ENCODE measurements at regions not wholly inside any gene's neighbourhood (a gene's known extent, or its start where the extent isn't known, plus 50 kb on each side); places are given as distances from the start of the nearest gene placed in this dataset.

- Histone ChIP-seq H3K4me3 (no peak overlapping the region), H3K27ac (no peak overlapping the region)
- no peak for TF ChIP-seq CTCF (IDR thresholded peaks at IDR 0.05)
- DNase-seq (ENCODE audit: low spot score), result no peak
These were observed 188.1 kb downstream of the RFC3 start for GRCh38 chr13:34006011-34006410.

GRCh38 chr13:34011552-34012085 is 193.7 kb downstream of the RFC3 start:
- no peak overlapping the region for H3K27ac ChIP-seq
- no peak for TF ChIP-seq CTCF (IDR thresholded peaks at IDR 0.05)
- no peak for DNase-seq (ENCODE audit: low spot score)
- no peak overlapping the region for H3K4me3 ChIP-seq

GRCh38 chr13:34012382-34012781 is 194.4 kb downstream of the RFC3 start:
- Histone ChIP-seq H3K4me3 (no peak overlapping the region), H3K27ac (no peak overlapping the region)
- DNase-seq (ENCODE audit: low spot score), result no peak
- no peak for TF ChIP-seq CTCF (IDR thresholded peaks at IDR 0.05)

GRCh38 chr13:34013061-34013460 is 195.1 kb downstream of the RFC3 start:
- H3K4me3 ChIP-seq, result no peak overlapping the region
- no peak for DNase-seq (ENCODE audit: low spot score)
- no peak for TF ChIP-seq CTCF (IDR thresholded peaks at IDR 0.05)
- no peak overlapping the region for H3K27ac ChIP-seq

- DNase-seq (ENCODE audit: low spot score), result no peak
- no peak overlapping the region for H3K4me3 ChIP-seq
- no peak for TF ChIP-seq CTCF (IDR thresholded peaks at IDR 0.05)
- H3K27ac ChIP-seq, result no peak overlapping the region
These were observed 199.3 kb downstream of the RFC3 start for GRCh38 chr13:34017231-34017630.

- Histone ChIP-seq H3K27ac (no peak overlapping the region), H3K4me3 (no peak overlapping the region)
- DNase-seq (ENCODE audit: low spot score), result no peak
- no peak for TF ChIP-seq CTCF (IDR thresholded peaks at IDR 0.05)
These were observed 201.9 kb downstream of the RFC3 start for GRCh38 chr13:34019870-34020269.

- DNase-seq (ENCODE audit: low spot score), result no peak
- no peak for TF ChIP-seq CTCF (IDR thresholded peaks at IDR 0.05)
- Histone ChIP-seq H3K4me3 (no peak overlapping the region), H3K27ac (no peak overlapping the region)
These were observed 202.4 kb downstream of the RFC3 start for GRCh38 chr13:34020388-34020787.

Data from coronary artery (tissue), 2 donors.